B cell (primary cell): ENCODE measurements at regions not wholly inside any gene's neighbourhood (a gene's known extent, or its start where the extent isn't known, plus 50 kb on each side); places are given as distances from the start of the nearest gene placed in this dataset.

Experiments
- EZH2 ChIP-seq: IDR thresholded peaks from 2 replicates; pipeline ENCODE4 v1.6.1; 2012; ENCODE audit warnings: borderline replicate concordance, low read depth, mild to moderate bottlenecking, moderate library complexity, low read length; ENCODE audit not compliant: insufficient read depth, poor library complexity, severe bottlenecking
- TF ChIP-seq, protein P1 (sequence below): fragments of 200-600 bp; IDR thresholded peaks from one replicate; pipeline ENCODE4 v1.8.0; 2022; ENCODE audit warnings: antibody characterized with exemption, mild to moderate bottlenecking

DNA sequence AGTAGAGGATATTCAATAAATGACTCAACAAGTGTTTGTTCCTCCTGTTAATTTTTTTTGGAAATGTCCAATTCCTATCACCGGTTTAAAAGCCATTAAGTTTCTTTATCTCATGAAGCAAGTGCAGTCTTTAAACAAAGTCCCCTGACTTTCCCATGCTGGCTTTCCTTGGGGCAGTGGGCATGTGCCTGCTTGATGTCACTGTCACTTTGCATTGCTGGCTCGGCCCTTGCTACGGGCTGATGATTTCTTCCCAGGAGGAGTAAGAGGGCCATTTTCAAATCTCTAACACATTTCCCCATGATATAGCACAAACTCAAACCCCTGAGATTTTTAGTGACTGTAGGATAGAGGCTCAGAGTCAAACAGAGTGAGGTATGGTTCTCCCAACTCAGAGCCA lies 275.8 kb upstream of the TENM3 start:
- TF ChIP-seq, protein P1, sequence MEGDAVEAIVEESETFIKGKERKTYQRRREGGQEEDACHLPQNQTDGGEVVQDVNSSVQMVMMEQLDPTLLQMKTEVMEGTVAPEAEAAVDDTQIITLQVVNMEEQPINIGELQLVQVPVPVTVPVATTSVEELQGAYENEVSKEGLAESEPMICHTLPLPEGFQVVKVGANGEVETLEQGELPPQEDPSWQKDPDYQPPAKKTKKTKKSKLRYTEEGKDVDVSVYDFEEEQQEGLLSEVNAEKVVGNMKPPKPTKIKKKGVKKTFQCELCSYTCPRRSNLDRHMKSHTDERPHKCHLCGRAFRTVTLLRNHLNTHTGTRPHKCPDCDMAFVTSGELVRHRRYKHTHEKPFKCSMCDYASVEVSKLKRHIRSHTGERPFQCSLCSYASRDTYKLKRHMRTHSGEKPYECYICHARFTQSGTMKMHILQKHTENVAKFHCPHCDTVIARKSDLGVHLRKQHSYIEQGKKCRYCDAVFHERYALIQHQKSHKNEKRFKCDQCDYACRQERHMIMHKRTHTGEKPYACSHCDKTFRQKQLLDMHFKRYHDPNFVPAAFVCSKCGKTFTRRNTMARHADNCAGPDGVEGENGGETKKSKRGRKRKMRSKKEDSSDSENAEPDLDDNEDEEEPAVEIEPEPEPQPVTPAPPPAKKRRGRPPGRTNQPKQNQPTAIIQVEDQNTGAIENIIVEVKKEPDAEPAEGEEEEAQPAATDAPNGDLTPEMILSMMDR, result no peak
- TF ChIP-seq EZH2, result no peak
